ENCODE measurements at regions not wholly inside any gene's neighbourhood (a gene's known extent, or its start where the extent isn't known, plus 50 kb on each side); places are given as distances from the start of the nearest gene placed in this dataset.

GRCh38 chr12:73421832-73422231, 1115.8 kb upstream of the ATXN7L3B start:
- Mint-ChIP-seq H3K36me3 (ENCODE audit: low read depth) (no peaks in the 10 kb centered on the region), H3K4me1 (ENCODE audit: low read depth) (peaks cover 4% of the 10 kb centered on the region), H3K27ac (ENCODE audit: unreplicated experiment) (no peak overlapping the region), H3K4me3 (ENCODE audit: unreplicated experiment) (no peak overlapping the region), H3K27me3 (ENCODE audit: low read depth) (no peaks in the 10 kb centered on the region), H3K9me3 (ENCODE audit: low read depth) (peaks cover 9% of the 10 kb centered on the region)
- no peak for TF ChIP-seq CTCF (IDR thresholded peaks at IDR 0.05)
- DNase-seq (ENCODE audit: low spot score): no peak

- H3K36me3 Mint-ChIP-seq (ENCODE audit: low read depth): no peaks in the 10 kb centered on the region
- peaks cover 9% of the 10 kb centered on the region for H3K9me3 Mint-ChIP-seq (ENCODE audit: low read depth)
- H3K4me1 Mint-ChIP-seq (ENCODE audit: low read depth): peaks cover 4% of the 10 kb centered on the region
- TF ChIP-seq CTCF (IDR thresholded peaks at IDR 0.05): no peak
- no peak for DNase-seq (ENCODE audit: low spot score)
- no peak overlapping the region for H3K27ac Mint-ChIP-seq (ENCODE audit: unreplicated experiment)
- H3K4me3 Mint-ChIP-seq (ENCODE audit: unreplicated experiment): no peak overlapping the region
- H3K27me3 Mint-ChIP-seq (ENCODE audit: low read depth): no peaks in the 10 kb centered on the region
Observed at GRCh38 chr12:73424484-73424883, 1113.2 kb upstream of the ATXN7L3B start.

- H3K4me3 Mint-ChIP-seq (ENCODE audit: unreplicated experiment): no peak overlapping the region
- DNase-seq (ENCODE audit: low spot score): no peak
- no peaks in the 10 kb centered on the region for H3K27me3 Mint-ChIP-seq (ENCODE audit: low read depth)
- no peak overlapping the region for H3K27ac Mint-ChIP-seq (ENCODE audit: unreplicated experiment)
- no peaks in the 10 kb centered on the region for H3K9me3 Mint-ChIP-seq (ENCODE audit: low read depth)
- no peaks in the 10 kb centered on the region for H3K36me3 Mint-ChIP-seq (ENCODE audit: low read depth)
- no peak for TF ChIP-seq CTCF (IDR thresholded peaks at IDR 0.05)
- no peaks in the 10 kb centered on the region for H3K4me1 Mint-ChIP-seq (ENCODE audit: low read depth)
Observed at GRCh38 chr12:73445658-73446324, 1091.8 kb upstream of the ATXN7L3B start.

- H3K4me1 Mint-ChIP-seq (ENCODE audit: low read depth): no peaks in the 10 kb centered on the region
- H3K27me3 Mint-ChIP-seq (ENCODE audit: low read depth): no peaks in the 10 kb centered on the region
- H3K36me3 Mint-ChIP-seq (ENCODE audit: low read depth): no peaks in the 10 kb centered on the region
- no peak for DNase-seq (ENCODE audit: low spot score)
- no peaks in the 10 kb centered on the region for H3K9me3 Mint-ChIP-seq (ENCODE audit: low read depth)
- no peak for TF ChIP-seq CTCF (IDR thresholded peaks at IDR 0.05)
- H3K27ac Mint-ChIP-seq (ENCODE audit: unreplicated experiment): no peak overlapping the region
- H3K4me3 Mint-ChIP-seq (ENCODE audit: unreplicated experiment): no peak overlapping the region
Observed at GRCh38 chr12:73452672-73453469, 1084.8 kb upstream of the ATXN7L3B start.

- H3K27me3 Mint-ChIP-seq (ENCODE audit: low read depth): no peaks in the 10 kb centered on the region
- peaks cover 7% of the 10 kb centered on the region for H3K9me3 Mint-ChIP-seq (ENCODE audit: low read depth)
- no peak overlapping the region for H3K4me3 Mint-ChIP-seq (ENCODE audit: unreplicated experiment)
- no peaks in the 10 kb centered on the region for H3K36me3 Mint-ChIP-seq (ENCODE audit: low read depth)
- H3K27ac Mint-ChIP-seq (ENCODE audit: unreplicated experiment): no peak overlapping the region
- TF ChIP-seq CTCF (IDR thresholded peaks at IDR 0.05): no peak
- no peak for DNase-seq (ENCODE audit: low spot score)
- no peaks in the 10 kb centered on the region for H3K4me1 Mint-ChIP-seq (ENCODE audit: low read depth)
Observed at GRCh38 chr12:73460212-73460611, 1077.4 kb upstream of the ATXN7L3B start.

Measured in chondrocyte (in vitro differentiated cells).